ENCODE measurements at regions not wholly inside any gene's neighbourhood (a gene's known extent, or its start where the extent isn't known, plus 50 kb on each side); places are given as distances from the start of the nearest gene placed in this dataset.

GRCh38 chr10:21020545-21020944, 123.4 kb upstream of the NEBL start:
- intact Hi-C loops (cut with micrococcal nuclease; ENCODE audit: unreplicated experiment), result no loop called here
- no TSS peak for BruUV-seq (replicated peaks)

DNA sequence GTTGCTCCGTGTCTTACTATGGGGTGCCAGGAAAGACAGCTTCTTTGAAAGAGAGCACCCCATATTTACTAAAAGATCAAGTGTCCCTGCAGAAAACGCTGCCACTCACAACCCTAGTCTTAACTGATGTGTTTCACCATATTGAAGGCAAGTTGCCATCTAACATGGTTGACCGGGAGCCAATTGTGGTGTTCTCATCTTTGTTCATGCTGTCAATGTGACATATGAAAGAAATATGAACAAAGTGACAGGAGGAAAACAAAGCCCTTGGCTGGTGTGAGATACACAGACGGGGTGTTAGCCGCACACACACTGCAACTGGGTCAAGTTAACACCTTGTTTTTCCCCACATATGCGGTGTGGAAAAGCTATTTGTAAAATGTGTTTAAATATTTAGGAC, 122.3 kb upstream of the NEBL start:
- POLR2A ChIA-PET (ENCODE audit: unreplicated experiment), result no interaction called here
- intact Hi-C loops (cut with micrococcal nuclease; ENCODE audit: unreplicated experiment), result loop anchor here (5.0 kb wide), 1 partner anchor 157 kb away; no protein-coding TSS in a partner anchor
- CTCF ChIA-PET, result no interaction called here

More at GRCh38 chr10:21020545-21020944, 123.4 kb upstream of the NEBL start:
- no peak for TF ChIP-seq EZH2 (IDR thresholded peaks at IDR 0.05; ENCODE audit: low read depth)
- TF ChIP-seq CTCF (conservative IDR thresholded peaks at IDR 0.05), result peak; percentile 59
- no peaks in the 10 kb centered on the region for H3K27me3 ChIP-seq (ENCODE audit: insufficient read depth, low read depth)
- ChIA-PET CTCF (interaction anchor here (0.6 kb wide), 1 partner anchor 476 kb away, joined by 6 read pairs; no protein-coding TSS in a partner anchor), POLR2A (ENCODE audit: unreplicated experiment) (no interaction called here)
- H3K4me2 ChIP-seq, result no peak overlapping the region
- H3K9me3 ChIP-seq (ENCODE audit: insufficient read depth, low read depth), result no peaks in the 10 kb centered on the region
- no peaks in the 10 kb centered on the region for H3K36me3 ChIP-seq (ENCODE audit: low read depth)
- H3K27ac ChIP-seq, result no peak overlapping the region
- peak in 1 of 2 experiments; percentile 14 for DNase-seq
- H3K4me1 ChIP-seq (replicated peaks; ENCODE audit: insufficient read depth), result no peaks in the 10 kb centered on the region
- no peak overlapping the region for H2AFZ ChIP-seq
- H4K20me1 ChIP-seq (ENCODE audit: insufficient read depth), result no peaks in the 10 kb centered on the region
- H3F3A ChIP-seq (ENCODE audit: insufficient read depth, low read depth), result no peaks in the 10 kb centered on the region
- no peaks in the 10 kb centered on the region for H3K9me2 ChIP-seq (ENCODE audit: insufficient read depth)
- H3K4me3 ChIP-seq, result no peak overlapping the region
- no peaks in the 10 kb centered on the region for H3K79me2 ChIP-seq (ENCODE audit: low read depth)

GRCh38 chr10:21015851-21016250, 118.7 kb upstream of the NEBL start:
- no peak for TF ChIP-seq EZH2 (IDR thresholded peaks at IDR 0.05; ENCODE audit: low read depth)
- no peak for TF ChIP-seq CTCF (conservative IDR thresholded peaks at IDR 0.05)
- no peaks in the 10 kb centered on the region for H3K79me2 ChIP-seq (ENCODE audit: low read depth)
- H3K4me2 ChIP-seq, result no peak overlapping the region
- no TSS peak for BruUV-seq (replicated peaks)
- intact Hi-C loops (cut with micrococcal nuclease; ENCODE audit: unreplicated experiment), result loop anchor here (5.0 kb wide), 1 partner anchor 154 kb away; no protein-coding TSS in a partner anchor
- no peak for DNase-seq
- no peaks in the 10 kb centered on the region for H3K36me3 ChIP-seq (ENCODE audit: low read depth)
- ChIA-PET CTCF (no interaction called here), POLR2A (ENCODE audit: unreplicated experiment) (no interaction called here)
- no peaks in the 10 kb centered on the region for H4K20me1 ChIP-seq (ENCODE audit: insufficient read depth)
- no peak overlapping the region for H2AFZ ChIP-seq
- H3K4me3 ChIP-seq, result no peak overlapping the region
- no peaks in the 10 kb centered on the region for H3K9me2 ChIP-seq (ENCODE audit: insufficient read depth)
- H3K27ac ChIP-seq, result no peak overlapping the region
- H3K9me3 ChIP-seq (ENCODE audit: insufficient read depth, low read depth), result no peaks in the 10 kb centered on the region
- no peaks in the 10 kb centered on the region for H3F3A ChIP-seq (ENCODE audit: insufficient read depth, low read depth)
- H3K4me1 ChIP-seq (replicated peaks; ENCODE audit: insufficient read depth), result no peaks in the 10 kb centered on the region
- no peaks in the 10 kb centered on the region for H3K27me3 ChIP-seq (ENCODE audit: insufficient read depth, low read depth)

More for the DNA sequence above, 122.3 kb upstream of the NEBL start:
- Histone ChIP-seq H3F3A (ENCODE audit: insufficient read depth, low read depth) (no peaks in the 10 kb centered on the region), H3K9me3 (ENCODE audit: insufficient read depth, low read depth) (no peaks in the 10 kb centered on the region), H3K4me1 (replicated peaks; ENCODE audit: insufficient read depth) (no peaks in the 10 kb centered on the region), H3K36me3 (ENCODE audit: low read depth) (no peaks in the 10 kb centered on the region), H3K27me3 (ENCODE audit: insufficient read depth, low read depth) (no peaks in the 10 kb centered on the region), H2AFZ (no peak overlapping the region), H3K9me2 (ENCODE audit: insufficient read depth) (no peaks in the 10 kb centered on the region), H3K79me2 (ENCODE audit: low read depth) (no peaks in the 10 kb centered on the region), H3K4me3 (no peak overlapping the region), H3K4me2 (no peak overlapping the region), H3K27ac (no peak overlapping the region), H4K20me1 (ENCODE audit: insufficient read depth) (no peaks in the 10 kb centered on the region)
- no peak for DNase-seq
- no TSS peak for BruUV-seq (replicated peaks)
- TF ChIP-seq CTCF (conservative IDR thresholded peaks at IDR 0.05) (no peak), EZH2 (IDR thresholded peaks at IDR 0.05; ENCODE audit: low read depth) (no peak)
